Common myeloid progenitor, CD34-positive (primary cell): ENCODE measurements at regions not wholly inside any gene's neighbourhood (a gene's known extent, or its start where the extent isn't known, plus 50 kb on each side); places are given as distances from the start of the nearest gene placed in this dataset.

Source experiments
- CTCF ChIA-PET: fragments of 350-600 bp; sonication (Branson Sonifier 250); formaldehyde crosslinking; loops from one replicate; lab custom pipeline; 2021; ENCODE audit warnings: antibody characterized with exemption; lab: Charles Lee
- POLR2A ChIA-PET: fragments of 350-600 bp; sonication (Branson Sonifier 250); formaldehyde crosslinking; loops from one replicate; lab custom pipeline; 2021; ENCODE audit warnings: antibody characterized with exemption; lab: Charles Lee
- DNase-seq, 3 donors: peaks; one replicate each; pipeline versions ENCODE4 v3.0.0 to v3.0.0-alpha.2; 2013
- H3K27ac ChIP-seq, 2 experiments: 1 replicate in 1 of 2; 2 replicates in 1 of 2; pipeline ENCODE4 v1.7.0; 2013; ENCODE audit warnings: inconsistent platforms in 2 of 2, low read length in 2 of 2, mild to moderate bottlenecking in 2 of 2, low read depth in 1 of 2, moderate library complexity in 1 of 2; ENCODE audit not compliant: severe bottlenecking in 2 of 2, insufficient read depth in 1 of 2, poor library complexity in 1 of 2
- H3K27me3 ChIP-seq, 5 experiments: replicated peaks in 2 of 5; 1 replicate in 3 of 5; 2 replicates in 2 of 5; pipeline versions ENCODE4 v1.6.1 to v1.7.0; 2013; ENCODE audit warnings: low read length in 4 of 5, mild to moderate bottlenecking in 2 of 5, moderate library complexity in 2 of 5, inconsistent platforms in 1 of 5; ENCODE audit not compliant: insufficient read depth in 5 of 5, control insufficient read depth in 4 of 5
- H3K36me3 ChIP-seq, 4 experiments: 1 replicate in 2 of 4; 2 replicates in 2 of 4; pipeline versions ENCODE4 v1.6.1 to v1.7.0; 2013; ENCODE audit warnings: low read length in 3 of 4, control low read depth in 1 of 4, mild to moderate bottlenecking in 1 of 4; ENCODE audit not compliant: control insufficient read depth in 4 of 4, insufficient read depth in 4 of 4
- H3K4me1 ChIP-seq, 4 experiments: 1 replicate in 3 of 4; 2 replicates in 1 of 4; pipeline versions ENCODE4 v1.6.1 to v1.7.1; 2013; ENCODE audit warnings: low read length in 3 of 4, mild to moderate bottlenecking in 3 of 4, control low read depth in 1 of 4, inconsistent platforms in 1 of 4, moderate library complexity in 1 of 4; ENCODE audit not compliant: control insufficient read depth in 4 of 4, insufficient read depth in 4 of 4; ENCODE audit errors: control extremely low read depth in 1 of 4
- H3K4me3 ChIP-seq, 7 experiments: 1 replicate in 4 of 7; 2 replicates in 3 of 7; pipeline versions ENCODE4 v1.5.1 to v1.7.0; 2013; ENCODE audit warnings: mild to moderate bottlenecking in 7 of 7, low read length in 6 of 7, moderate library complexity in 6 of 7, inconsistent platforms in 2 of 7, low read depth in 2 of 7, control low read depth in 1 of 7; ENCODE audit not compliant: insufficient read depth in 4 of 7, control insufficient read depth in 1 of 7; ENCODE audit errors: extremely low read depth in 1 of 7
- H3K9me3 ChIP-seq, 5 experiments: 1 replicate in 4 of 5; 2 replicates in 1 of 5; pipeline versions ENCODE4 v1.6.1 to v1.7.1; 2013; ENCODE audit warnings: low read length in 4 of 5, mild to moderate bottlenecking in 2 of 5, inconsistent platforms in 1 of 5, low read depth in 1 of 5, moderate library complexity in 1 of 5; ENCODE audit not compliant: control insufficient read depth in 4 of 5, insufficient read depth in 2 of 5; ENCODE audit errors: control extremely low read depth in 1 of 5
- WGBS: methylation state at CpG from one replicate; pipeline ENCODE4 v1.1.5; 2013; ENCODE audit not compliant: insufficient coverage; 5-methylcytosine and 5-hydroxymethylcytosine counted together

DNA sequence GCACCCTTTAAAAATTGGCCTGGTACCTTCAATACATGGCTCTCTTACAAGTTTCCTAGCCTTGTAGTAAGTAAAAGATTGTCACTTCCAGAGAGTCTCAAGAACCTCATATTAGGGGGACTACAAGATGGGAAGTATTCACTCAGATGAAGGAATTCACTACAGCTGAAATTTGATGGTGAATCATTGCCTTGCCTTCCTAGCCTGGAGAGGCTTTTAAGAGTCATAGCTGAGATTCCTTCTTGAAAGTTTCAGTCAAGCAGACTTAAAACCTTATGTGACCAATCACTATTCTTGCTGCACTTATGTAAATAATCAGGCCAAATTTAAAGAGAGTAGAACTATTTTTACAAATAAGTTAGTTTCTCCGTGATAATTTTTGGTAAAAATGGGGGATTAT, 451.6 kb downstream of the TRHDE start:
- H3K9me3 ChIP-seq: peaks cover 0 to 1% (median 0%) of the 10 kb centered on the region in 5 experiments
- DNase-seq: no peak
- no peaks in the 10 kb centered on the region for H3K27me3 ChIP-seq
- no peaks in the 10 kb centered on the region for H3K4me1 ChIP-seq
- no peaks in the 10 kb centered on the region for H3K36me3 ChIP-seq
- 100% methylated on average over 1 of the region's 1 CpG for WGBS
- no peak overlapping the region for H3K27ac ChIP-seq
- ChIA-PET POLR2A (no interaction called here), CTCF (no interaction called here)
- no peak overlapping the region for H3K4me3 ChIP-seq

DNA sequence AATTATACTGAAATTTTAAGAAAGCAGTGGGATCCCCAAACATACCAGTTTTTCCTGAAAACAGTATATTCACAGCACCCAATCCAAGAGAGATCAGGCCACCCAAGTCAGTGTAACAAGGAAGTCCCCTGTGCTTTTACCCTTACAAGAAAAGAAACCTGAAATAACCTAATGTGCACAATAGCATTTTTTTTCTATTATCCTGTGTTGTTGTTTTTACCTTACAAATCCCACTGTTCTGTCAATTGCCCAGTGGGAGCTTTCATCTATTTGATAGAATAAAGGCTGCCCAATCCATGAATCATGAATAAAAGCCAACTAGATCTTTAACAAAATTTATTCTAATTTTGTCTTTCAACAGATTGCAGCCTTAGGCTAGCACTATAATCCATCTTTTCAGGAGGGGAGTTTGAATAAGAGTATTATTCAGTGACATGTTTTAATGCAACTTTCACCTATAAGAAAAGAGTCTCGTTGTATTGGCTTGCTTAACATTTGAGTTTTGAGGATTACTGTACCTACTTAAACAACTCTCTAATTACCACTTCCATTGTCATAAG, 457.4 kb downstream of the TRHDE start:
- no peak overlapping the region for H3K27ac ChIP-seq
- H3K4me1 ChIP-seq: no peaks in the 10 kb centered on the region
- ChIA-PET POLR2A (no interaction called here), CTCF (interaction anchor here (1.5 kb wide), 1 partner anchor 10 kb away, joined by 5 read pairs; no protein-coding TSS in a partner anchor)
- WGBS: no CpG with 5 or more reads among the region's 1 CpG
- H3K27me3 ChIP-seq: no peaks in the 10 kb centered on the region
- H3K4me3 ChIP-seq: no peak overlapping the region
- H3K9me3 ChIP-seq: no peaks in the 10 kb centered on the region
- no peak for DNase-seq
- H3K36me3 ChIP-seq: no peaks in the 10 kb centered on the region

DNA sequence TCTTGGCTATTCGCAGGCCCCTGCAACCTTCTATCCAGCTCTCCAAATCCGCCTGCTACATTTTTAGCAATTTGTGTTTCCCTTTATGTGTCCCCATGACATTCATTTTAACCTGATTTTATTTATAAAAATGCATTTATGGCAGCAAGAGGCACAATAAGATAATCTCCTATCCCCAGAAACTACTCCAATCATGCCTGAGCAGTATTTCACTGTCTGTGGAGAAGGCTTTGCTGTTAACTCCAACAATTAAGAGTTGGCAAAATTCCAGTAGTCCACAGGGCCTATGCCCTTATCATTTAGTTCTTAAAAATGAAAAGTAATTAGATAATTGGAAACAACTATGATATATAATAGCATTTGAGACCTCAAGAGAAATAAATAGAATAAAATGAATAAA, 462.4 kb downstream of the TRHDE start:
- 100% methylated on average over 1 of the region's 2 CpGs for WGBS
- POLR2A ChIA-PET: no interaction called here
- Histone ChIP-seq H3K9me3 (peaks cover 0 to 3% (median 0%) of the 10 kb centered on the region in 5 experiments), H3K36me3 (no peaks in the 10 kb centered on the region), H3K4me1 (peaks cover 2 to 10% (median 8%) of the 10 kb centered on the region in 4 experiments), H3K27ac (no peak overlapping the region), H3K4me3 (no peak overlapping the region), H3K27me3 (no peaks in the 10 kb centered on the region)
- CTCF ChIA-PET: no interaction called here
- no peak for DNase-seq

DNA sequence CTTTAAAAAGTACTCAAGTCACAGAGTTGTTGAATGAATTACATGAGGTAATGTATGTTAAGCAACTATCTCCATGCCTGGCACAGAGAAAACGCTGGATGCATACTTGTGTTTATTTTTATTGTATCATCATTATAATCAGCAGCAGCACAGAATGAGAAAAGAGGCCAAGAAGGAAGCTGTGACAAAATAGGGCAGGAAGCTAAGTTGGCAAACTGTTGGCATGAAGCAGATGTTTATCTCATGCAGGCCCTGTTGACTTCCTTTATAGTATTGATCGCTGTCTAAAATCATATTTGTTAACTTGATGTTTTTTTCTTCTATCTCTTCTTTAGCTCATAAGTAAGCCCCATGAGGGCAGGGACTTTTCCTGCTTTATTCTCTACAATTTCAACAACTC, 466.6 kb downstream of the TRHDE start:
- WGBS: no CpG with 5 or more reads among the region's 2 CpGs
- Histone ChIP-seq H3K27me3 (no peaks in the 10 kb centered on the region), H3K4me1 (peaks cover 2 to 10% (median 8%) of the 10 kb centered on the region in 4 experiments), H3K4me3 (no peak overlapping the region), H3K36me3 (no peaks in the 10 kb centered on the region), H3K27ac (peak overlapping the region; percentile 59 to 79), H3K9me3 (peaks cover 3 to 40% (median 12%) of the 10 kb centered on the region in 5 experiments)
- POLR2A ChIA-PET: no interaction called here
- CTCF ChIA-PET: interaction anchor here (0.6 to 1.0 kb wide), 2 partner anchors 32 to 40 kb away, joined by 3 to 4 read pairs; no protein-coding TSS in a partner anchor
- peak; percentile 73 to 95 (median 91) for DNase-seq

DNA sequence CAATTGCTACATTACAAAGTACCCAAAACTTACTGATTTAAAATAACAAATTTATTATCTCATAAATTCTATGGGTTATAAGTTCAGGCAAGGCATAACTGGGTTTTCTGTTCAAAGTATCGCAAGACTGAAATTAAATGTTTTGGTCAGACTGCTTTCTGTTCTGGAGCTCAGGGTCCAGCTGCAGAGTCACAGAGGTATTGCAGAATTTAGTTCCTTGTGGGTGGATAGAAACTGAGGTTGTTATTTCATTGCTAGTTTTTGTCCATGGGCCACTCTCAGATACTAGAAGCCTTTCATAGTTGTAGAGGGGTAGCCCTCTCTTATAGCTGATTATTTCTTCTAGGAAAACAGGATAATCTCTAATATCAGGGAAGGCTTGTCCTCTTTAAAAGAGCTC, 467.9 kb downstream of the TRHDE start:
- CTCF ChIA-PET: interaction anchor here (1.0 kb wide), 1 partner anchor 10 kb away, joined by 5 read pairs; no protein-coding TSS in a partner anchor
- no peak for DNase-seq
- no peaks in the 10 kb centered on the region for H3K27me3 ChIP-seq
- 100% methylated on average over 1 of the region's 1 CpG for WGBS
- POLR2A ChIA-PET: no interaction called here
- peaks cover 3 to 40% (median 12%) of the 10 kb centered on the region in 5 experiments for H3K9me3 ChIP-seq
- H3K4me3 ChIP-seq: no peak overlapping the region
- H3K36me3 ChIP-seq: no peaks in the 10 kb centered on the region
- H3K4me1 ChIP-seq: peaks cover 2 to 10% (median 8%) of the 10 kb centered on the region in 4 experiments
- H3K27ac ChIP-seq: no peak overlapping the region

DNA sequence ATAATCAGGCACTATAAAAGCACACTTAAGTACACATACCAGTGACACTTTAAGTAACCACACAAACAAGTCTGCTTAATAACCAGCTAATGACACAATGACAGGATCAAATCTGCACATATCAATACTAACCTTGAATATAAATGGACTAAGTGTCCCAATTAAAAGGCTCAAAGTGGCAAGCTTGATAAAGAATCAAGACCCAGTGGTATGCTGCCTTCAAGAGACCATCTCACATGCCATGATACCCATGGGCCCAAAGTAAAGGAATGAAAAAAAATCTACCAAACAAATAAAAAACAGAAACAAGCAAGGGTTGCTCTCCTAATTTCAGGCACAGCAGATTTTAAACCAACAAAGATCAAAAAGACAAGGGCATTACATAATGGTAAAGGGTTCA, 470.4 kb downstream of the TRHDE start:
- no peaks in the 10 kb centered on the region for H3K36me3 ChIP-seq
- peaks cover 2 to 13% (median 10%) of the 10 kb centered on the region in 4 experiments for H3K4me1 ChIP-seq
- no peak overlapping the region for H3K27ac ChIP-seq
- CTCF ChIA-PET: no interaction called here
- DNase-seq: peak; percentile 12 to 52 (median 50)
- POLR2A ChIA-PET: no interaction called here
- H3K9me3 ChIP-seq: peaks cover 3 to 47% (median 12%) of the 10 kb centered on the region in 5 experiments
- no peaks in the 10 kb centered on the region for H3K27me3 ChIP-seq
- no peak overlapping the region for H3K4me3 ChIP-seq

DNA sequence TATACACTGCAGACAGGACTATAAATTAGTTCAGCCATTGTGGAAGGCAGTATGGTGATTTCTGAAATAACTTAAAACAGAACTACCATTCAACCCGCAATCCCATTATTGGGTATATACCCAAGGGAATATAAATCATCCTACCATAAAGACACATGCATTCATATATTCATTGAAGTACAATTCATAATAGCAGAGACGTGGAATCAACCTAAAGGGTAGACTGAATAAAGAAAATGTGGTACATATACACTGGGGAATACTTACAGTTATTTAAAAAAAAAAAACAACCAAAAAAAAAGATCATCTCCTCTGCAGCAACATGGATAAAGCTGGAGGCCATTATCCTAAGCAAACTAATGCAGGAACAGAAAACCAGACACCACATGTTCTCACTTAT, 473.9 kb downstream of the TRHDE start:
- ChIA-PET POLR2A (no interaction called here), CTCF (no interaction called here)
- DNase-seq: no peak
- peaks cover 0 to 6% (median 1%) of the 10 kb centered on the region in 4 experiments for H3K4me1 ChIP-seq
- WGBS: 100% methylated on average over 1 of the region's 2 CpGs
- H3K36me3 ChIP-seq: no peaks in the 10 kb centered on the region
- H3K9me3 ChIP-seq: peaks cover 3 to 31% (median 6%) of the 10 kb centered on the region in 5 experiments
- no peak overlapping the region for H3K4me3 ChIP-seq
- no peak overlapping the region for H3K27ac ChIP-seq
- H3K27me3 ChIP-seq: no peaks in the 10 kb centered on the region
